HEK293T (cell line): ENCODE measurements at regions not wholly inside any gene's neighbourhood (a gene's known extent, or its start where the extent isn't known, plus 50 kb on each side); places are given as distances from the start of the nearest gene placed in this dataset.

Source experiments
- CTCF ChIA-PET: fragments of 350-600 bp; formaldehyde crosslinking; extraction: SDS; loops from one replicate; lab custom pipeline; 2021; ENCODE audit warnings: antibody characterized with exemption, inconsistent platforms; lab: Yijun Ruan, JAX
- POLR2A ChIA-PET: fragments of 350-600 bp; formaldehyde crosslinking; extraction: SDS; loops from one replicate; lab custom pipeline; 2020; ENCODE audit warnings: antibody characterized with exemption, inconsistent platforms; lab: Yijun Ruan, JAX
- DNase-seq: peaks from one replicate; pipeline ENCODE4 v3.0.0; 2012; ENCODE audit warnings: mixed read lengths; ENCODE audit errors: extremely low spot score
- ARNT ChIP-seq: fragments of 450-650 bp; IDR thresholded peaks from 2 replicates; pipeline ENCODE4 v1.6.1; 2017; ENCODE audit warnings: mild to moderate bottlenecking
- BHLHE40 ChIP-seq: fragments of 450-650 bp; IDR thresholded peaks from 2 replicates; pipeline ENCODE4 v1.6.1; 2016; ENCODE audit warnings: mild to moderate bottlenecking, moderate library complexity, borderline replicate concordance
- CTBP1 ChIP-seq: fragments of 450-650 bp; IDR thresholded peaks from 2 replicates; pipeline ENCODE4 v1.6.1; 2016; ENCODE audit warnings: borderline replicate concordance
- ELF4 ChIP-seq: fragments of 450-650 bp; IDR thresholded peaks from 2 replicates; pipeline ENCODE4 v1.6.1; 2017; ENCODE audit warnings: antibody characterized with exemption
- FOXA1 ChIP-seq: fragments of 450-650 bp; IDR thresholded peaks from 2 replicates; pipeline ENCODE4 v1.6.1; 2016; ENCODE audit warnings: mild to moderate bottlenecking
- FOXK2 ChIP-seq: fragments of 450-650 bp; IDR thresholded peaks from 2 replicates; pipeline ENCODE4 v1.6.1; 2016; ENCODE audit warnings: mild to moderate bottlenecking
- FOXM1 ChIP-seq: fragments of 450-650 bp; IDR thresholded peaks from 2 replicates; pipeline ENCODE4 v1.6.1; 2017; ENCODE audit warnings: mild to moderate bottlenecking, borderline replicate concordance
- HDGF ChIP-seq: fragments of 450-650 bp; IDR thresholded peaks from 2 replicates; pipeline ENCODE4 v1.6.1; 2017; ENCODE audit warnings: antibody characterized with exemption, borderline replicate concordance
- L3MBTL2 ChIP-seq: fragments of 450-650 bp; conservative IDR thresholded peaks from 2 replicates; pipeline ENCODE4 v1.6.1; 2016; ENCODE audit warnings: mild to moderate bottlenecking
- LEF1 ChIP-seq: fragments of 450-650 bp; IDR thresholded peaks from 2 replicates; pipeline ENCODE4 v1.6.1; 2017; ENCODE audit warnings: mild to moderate bottlenecking, borderline replicate concordance
- NFRKB ChIP-seq: fragments of 450-650 bp; IDR thresholded peaks from 2 replicates; pipeline ENCODE4 v1.6.1; 2016; ENCODE audit warnings: mild to moderate bottlenecking, moderate library complexity
- SP1 ChIP-seq: fragments of 450-650 bp; IDR thresholded peaks from 2 replicates; pipeline ENCODE4 v1.6.1; 2017
- SUZ12 ChIP-seq: fragments of 450-650 bp; IDR thresholded peaks from 2 replicates; pipeline ENCODE4 v1.6.1; 2016; ENCODE audit warnings: mild to moderate bottlenecking
- TARDBP ChIP-seq: fragments of 450-650 bp; IDR thresholded peaks from 2 replicates; pipeline ENCODE4 v1.6.1; 2016
- ZNF384 ChIP-seq: fragments of 450-650 bp; IDR thresholded peaks from 2 replicates; pipeline ENCODE4 v1.6.1; 2016
- TF ChIP-seq, protein P1 (sequence below): fragments of 450-650 bp; IDR thresholded peaks from 2 replicates; pipeline ENCODE4 v1.6.1; 2016

GRCh38 chr15:98268163-98268562 lies 307.7 kb downstream of the ARRDC4 start:
- no peak for TF ChIP-seq CTBP1
- no peak for TF ChIP-seq L3MBTL2
- TF ChIP-seq SUZ12 = no peak
- no peak for TF ChIP-seq NFRKB
- no peak for TF ChIP-seq FOXA1
- no peak for TF ChIP-seq SP1
- TF ChIP-seq TARDBP = no peak
- no peak for TF ChIP-seq HDGF
- no peak for TF ChIP-seq FOXM1
- no peak for TF ChIP-seq ARNT
- POLR2A ChIA-PET = no interaction called here
- no peak for DNase-seq
- CTCF ChIA-PET = interaction anchor here (1.0 kb wide), 1 partner anchor 185 kb away, joined by 3 read pairs; no protein-coding TSS in a partner anchor

- DNase-seq = no peak
- ChIA-PET POLR2A (no interaction called here), CTCF (no interaction called here)
- TF ChIP-seq SUZ12 (no peak), ARNT (no peak), NFRKB (no peak), LEF1 (no peak)
Observed at GRCh38 chr15:98272625-98273024, 312.1 kb downstream of the ARRDC4 start.

- ChIA-PET CTCF (no interaction called here), POLR2A (no interaction called here)
- no peak for TF ChIP-seq ZNF384
- TF ChIP-seq, protein P1, sequence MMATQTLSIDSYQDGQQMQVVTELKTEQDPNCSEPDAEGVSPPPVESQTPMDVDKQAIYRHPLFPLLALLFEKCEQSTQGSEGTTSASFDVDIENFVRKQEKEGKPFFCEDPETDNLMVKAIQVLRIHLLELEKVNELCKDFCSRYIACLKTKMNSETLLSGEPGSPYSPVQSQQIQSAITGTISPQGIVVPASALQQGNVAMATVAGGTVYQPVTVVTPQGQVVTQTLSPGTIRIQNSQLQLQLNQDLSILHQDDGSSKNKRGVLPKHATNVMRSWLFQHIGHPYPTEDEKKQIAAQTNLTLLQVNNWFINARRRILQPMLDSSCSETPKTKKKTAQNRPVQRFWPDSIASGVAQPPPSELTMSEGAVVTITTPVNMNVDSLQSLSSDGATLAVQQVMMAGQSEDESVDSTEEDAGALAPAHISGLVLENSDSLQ = no peak
- no peak for TF ChIP-seq CTBP1
- no peak for TF ChIP-seq SUZ12
- no peak for TF ChIP-seq NFRKB
- no peak for TF ChIP-seq FOXA1
- DNase-seq = no peak
Observed at GRCh38 chr15:98276018-98276417, 315.5 kb downstream of the ARRDC4 start.

- ChIA-PET POLR2A (no interaction called here), CTCF (no interaction called here)
- no peak for DNase-seq
- no peak for TF ChIP-seq BHLHE40
- no peak for TF ChIP-seq CTBP1
- no peak for TF ChIP-seq ZNF384
- TF ChIP-seq FOXK2 = no peak
- no peak for TF ChIP-seq ELF4
- no peak for TF ChIP-seq ARNT
- TF ChIP-seq TARDBP = no peak
- TF ChIP-seq FOXA1 = no peak
- TF ChIP-seq LEF1 = no peak
- TF ChIP-seq NFRKB = no peak
- no peak for TF ChIP-seq SP1
- TF ChIP-seq HDGF = no peak
- TF ChIP-seq, protein P1 = no peak
- TF ChIP-seq FOXM1 = no peak
Observed at GRCh38 chr15:98277602-98278001, 317.1 kb downstream of the ARRDC4 start.

DNA sequence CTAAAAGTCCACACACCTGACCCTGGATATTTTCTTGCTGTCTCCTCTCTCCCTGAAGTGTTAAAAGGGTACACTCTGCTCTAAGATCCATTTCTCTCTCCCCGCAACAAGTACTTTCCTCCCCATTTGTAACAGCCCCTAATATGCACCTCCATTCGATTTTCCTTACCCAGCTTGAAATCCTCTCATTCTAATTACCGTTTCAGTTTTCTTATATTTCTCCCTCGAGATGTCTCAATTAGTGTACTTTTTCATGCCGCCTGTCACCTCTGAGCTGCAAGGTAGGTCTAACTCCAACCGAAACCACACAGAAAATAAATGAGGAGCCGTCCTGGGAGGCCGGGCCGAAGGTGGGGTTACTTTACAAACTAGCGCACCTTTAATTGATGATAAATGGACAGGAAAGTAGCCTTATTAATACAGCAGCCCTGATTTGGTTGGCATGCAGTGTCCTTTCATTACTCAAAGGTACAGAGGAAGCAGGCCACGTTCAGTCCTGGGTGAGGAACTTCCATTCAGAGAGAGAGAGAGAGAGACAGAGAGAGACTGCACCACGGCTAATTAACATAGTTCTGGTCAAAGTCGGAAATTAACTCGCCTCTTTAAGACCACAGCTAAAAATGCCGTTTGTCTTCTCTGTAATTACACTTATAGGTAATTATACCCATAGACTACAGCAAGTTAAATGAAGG lies 319.9 kb downstream of the ARRDC4 start:
- TF ChIP-seq FOXA1 = no peak
- no peak for TF ChIP-seq FOXM1
- no peak for TF ChIP-seq ELF4
- TF ChIP-seq TARDBP = no peak
- TF ChIP-seq BHLHE40 = no peak
- no peak for TF ChIP-seq FOXK2
- no peak for TF ChIP-seq LEF1
- no peak for TF ChIP-seq HDGF
- no peak for TF ChIP-seq CTBP1
- TF ChIP-seq L3MBTL2 = no peak
- TF ChIP-seq NFRKB = no peak
- TF ChIP-seq ARNT = no peak
- TF ChIP-seq SP1 = no peak
- TF ChIP-seq, protein P1 = no peak
- no peak for TF ChIP-seq SUZ12
- TF ChIP-seq ZNF384 = no peak
- ChIA-PET CTCF (no interaction called here), POLR2A (no interaction called here)
- DNase-seq = no peak

DNA sequence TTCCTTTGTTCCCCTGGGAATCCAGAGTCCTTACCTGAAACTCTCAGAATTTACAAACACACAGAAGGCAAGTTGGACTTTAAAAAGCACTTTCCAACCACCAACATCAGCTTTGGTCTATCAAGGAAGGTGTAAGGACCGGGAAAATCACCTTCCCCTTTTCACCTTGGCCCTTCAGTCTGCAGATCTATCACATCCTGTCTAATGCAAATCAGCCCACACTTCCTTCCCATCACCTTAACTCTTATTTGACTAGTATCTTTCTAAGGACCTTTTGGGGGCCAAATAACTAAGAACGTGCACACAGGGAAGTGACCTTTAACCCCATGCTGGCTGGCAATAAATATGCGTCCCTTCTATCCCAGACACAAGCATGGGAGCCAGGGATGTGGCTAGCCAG lies 320.6 kb downstream of the ARRDC4 start:
- POLR2A ChIA-PET = no interaction called here
- DNase-seq = no peak
- CTCF ChIA-PET = no interaction called here
- TF ChIP-seq ELF4 (no peak), HDGF (no peak), FOXM1 (no peak), BHLHE40 (no peak), L3MBTL2 (no peak), ARNT (no peak), NFRKB (no peak), SP1 (no peak), FOXA1 (no peak), CTBP1 (no peak), TARDBP (no peak), SUZ12 (no peak), ZNF384 (no peak), FOXK2 (no peak), LEF1 (no peak)
- TF ChIP-seq, protein P1 = no peak
